ENCODE measurements at regions not wholly inside any gene's neighbourhood (a gene's known extent, or its start where the extent isn't known, plus 50 kb on each side); places are given as distances from the start of the nearest gene placed in this dataset.

DNA sequence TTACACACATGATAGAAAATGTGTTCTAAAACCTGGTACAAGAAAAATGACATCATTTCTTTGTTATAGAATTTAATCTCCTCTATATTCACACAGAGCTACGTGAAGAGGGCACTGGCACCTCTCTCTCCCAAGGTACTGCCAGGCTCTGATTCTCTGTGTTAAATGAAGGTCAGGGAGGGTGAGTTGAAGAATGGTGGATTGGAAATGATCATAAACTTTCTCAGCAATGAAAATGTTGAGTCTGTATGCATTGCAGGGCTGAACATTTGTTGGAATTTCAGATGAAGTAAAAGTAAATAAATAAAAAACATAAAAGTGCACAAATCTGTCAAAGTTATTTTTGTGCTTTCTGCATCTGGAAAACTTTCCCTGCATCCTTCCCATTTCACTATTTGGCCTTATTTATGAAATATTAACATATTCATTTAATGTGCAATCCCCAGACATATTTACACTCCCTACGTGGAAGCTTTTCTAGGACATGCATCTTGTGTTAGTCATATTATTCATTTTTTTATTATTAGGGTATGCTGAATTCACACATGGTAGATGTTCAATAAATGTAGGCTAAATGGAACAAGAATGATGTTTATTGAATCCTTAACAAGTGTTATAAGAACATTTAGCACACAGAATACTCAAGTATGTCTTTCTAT, 810.3 kb upstream of the CDH8 start:
- H3K27ac ChIP-seq = no peak overlapping the region
- no peak overlapping the region for H3K9ac ChIP-seq (ENCODE audit: insufficient read length)
- no peak for DNase-seq (ENCODE audit: low read depth, low spot score)
- TF ChIP-seq EZH2 (IDR thresholded peaks at IDR 0.05) = no peak
- TF ChIP-seq FOXP2 (optimal IDR thresholded peaks at IDR 0.05; ENCODE audit: control extremely low read depth, extremely low read length, insufficient read depth) = no peak
- TF ChIP-seq POLR2AphosphoS5 (IDR thresholded peaks at IDR 0.05; ENCODE audit: borderline replicate concordance, low read depth, low read length) = no peak
- no peaks in the 10 kb centered on the region for H3K36me3 ChIP-seq (ENCODE audit: insufficient read depth, low read length)
- no peak overlapping the region for H3K4me3 ChIP-seq
- H3K9me3 ChIP-seq (ENCODE audit: low read depth, low read length) = no peaks in the 10 kb centered on the region

DNA sequence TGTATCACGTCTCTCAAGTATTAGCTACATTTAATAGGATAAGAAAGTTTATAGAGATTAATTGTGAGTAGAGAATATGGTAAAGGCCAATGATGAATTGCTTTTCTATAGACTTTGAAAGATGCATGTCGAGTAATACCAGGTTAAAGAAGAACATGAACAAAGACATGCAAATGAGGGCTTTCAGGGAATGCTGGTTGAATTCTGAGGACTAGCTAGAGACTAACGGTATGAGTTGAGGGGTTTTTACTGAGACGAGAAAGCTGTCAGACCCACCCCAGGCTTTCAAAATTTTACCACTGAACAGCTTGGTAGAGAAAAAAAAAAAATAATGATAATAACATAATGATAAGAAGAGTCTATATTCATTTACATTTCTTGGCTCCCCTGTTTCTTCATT, 796.0 kb upstream of the CDH8 start:
- H3K9ac ChIP-seq (ENCODE audit: insufficient read length) = no peak overlapping the region
- H3K9me3 ChIP-seq (ENCODE audit: low read depth, low read length) = no peaks in the 10 kb centered on the region
- H3K36me3 ChIP-seq (ENCODE audit: insufficient read depth, low read length) = no peaks in the 10 kb centered on the region
- no peak for TF ChIP-seq POLR2AphosphoS5 (IDR thresholded peaks at IDR 0.05; ENCODE audit: borderline replicate concordance, low read depth, low read length)
- TF ChIP-seq FOXP2 (optimal IDR thresholded peaks at IDR 0.05; ENCODE audit: control extremely low read depth, extremely low read length, insufficient read depth) = no peak
- TF ChIP-seq EZH2 (IDR thresholded peaks at IDR 0.05) = no peak
- no peak for DNase-seq (ENCODE audit: low read depth, low spot score)
- H3K4me3 ChIP-seq = no peak overlapping the region
- no peak overlapping the region for H3K27ac ChIP-seq

DNA sequence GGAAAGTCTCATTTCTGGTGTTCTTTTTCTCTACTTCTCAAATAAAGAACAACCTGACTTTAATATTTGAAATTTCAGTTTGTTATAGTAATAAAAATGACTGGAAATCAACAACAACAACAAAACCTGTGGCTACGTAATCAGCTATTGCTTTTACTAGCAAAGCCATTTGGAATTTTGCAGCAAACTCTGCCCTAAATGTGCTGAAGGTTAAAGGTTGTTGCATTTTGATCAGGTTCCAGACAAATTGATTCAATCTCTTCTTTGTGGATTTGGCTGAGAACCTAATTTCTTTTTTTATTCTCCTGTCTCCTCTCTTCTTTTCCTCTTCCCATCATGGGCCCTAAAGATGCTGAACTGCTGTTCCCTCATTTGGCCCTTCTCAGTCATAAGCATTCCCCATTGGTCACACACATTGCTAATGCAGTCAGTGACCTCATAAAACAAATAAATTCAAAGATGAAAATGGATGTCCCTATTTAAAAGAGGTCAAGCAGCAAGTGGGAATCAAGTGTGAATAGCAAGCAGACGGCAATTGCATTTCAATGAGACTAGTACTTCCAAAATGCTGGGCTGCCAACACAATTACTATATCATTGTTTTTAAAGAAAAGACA, 795.1 kb upstream of the CDH8 start:
- DNase-seq (ENCODE audit: low read depth, low spot score) = no peak
- Histone ChIP-seq H3K9ac (ENCODE audit: insufficient read length) (no peak overlapping the region), H3K9me3 (ENCODE audit: low read depth, low read length) (no peaks in the 10 kb centered on the region), H3K4me3 (no peak overlapping the region), H3K36me3 (ENCODE audit: insufficient read depth, low read length) (no peaks in the 10 kb centered on the region), H3K27ac (no peak overlapping the region)
- TF ChIP-seq POLR2AphosphoS5 (IDR thresholded peaks at IDR 0.05; ENCODE audit: borderline replicate concordance, low read depth, low read length) (no peak), FOXP2 (optimal IDR thresholded peaks at IDR 0.05; ENCODE audit: control extremely low read depth, extremely low read length, insufficient read depth) (no peak), EZH2 (IDR thresholded peaks at IDR 0.05) (no peak)

DNA sequence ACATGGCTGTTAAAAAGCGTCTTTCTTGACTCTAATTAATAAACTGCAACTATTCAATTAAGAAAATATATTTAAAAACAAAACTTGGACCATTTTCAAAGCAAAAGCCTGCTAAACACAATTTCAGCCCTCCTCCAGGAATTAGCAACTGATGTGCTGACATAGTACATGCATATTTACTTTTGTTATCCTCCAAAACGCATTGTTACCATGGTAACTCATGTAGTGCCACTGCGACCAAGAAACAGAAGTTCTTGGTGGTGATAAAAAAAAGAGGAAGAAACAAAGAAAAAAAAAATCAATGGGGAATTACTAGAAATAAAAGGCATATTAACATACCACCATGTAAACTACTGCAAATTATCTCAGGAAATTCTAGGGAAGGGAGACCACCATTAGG, 793.4 kb upstream of the CDH8 start:
- H3K9me3 ChIP-seq (ENCODE audit: low read depth, low read length) = no peaks in the 10 kb centered on the region
- H3K36me3 ChIP-seq (ENCODE audit: insufficient read depth, low read length) = no peaks in the 10 kb centered on the region
- no peak for TF ChIP-seq FOXP2 (optimal IDR thresholded peaks at IDR 0.05; ENCODE audit: control extremely low read depth, extremely low read length, insufficient read depth)
- no peak for TF ChIP-seq EZH2 (IDR thresholded peaks at IDR 0.05)
- TF ChIP-seq POLR2AphosphoS5 (IDR thresholded peaks at IDR 0.05; ENCODE audit: borderline replicate concordance, low read depth, low read length) = no peak
- DNase-seq (ENCODE audit: low read depth, low spot score) = no peak
- H3K9ac ChIP-seq (ENCODE audit: insufficient read length) = no peak overlapping the region
- H3K4me3 ChIP-seq = no peak overlapping the region
- H3K27ac ChIP-seq = no peak overlapping the region

DNA sequence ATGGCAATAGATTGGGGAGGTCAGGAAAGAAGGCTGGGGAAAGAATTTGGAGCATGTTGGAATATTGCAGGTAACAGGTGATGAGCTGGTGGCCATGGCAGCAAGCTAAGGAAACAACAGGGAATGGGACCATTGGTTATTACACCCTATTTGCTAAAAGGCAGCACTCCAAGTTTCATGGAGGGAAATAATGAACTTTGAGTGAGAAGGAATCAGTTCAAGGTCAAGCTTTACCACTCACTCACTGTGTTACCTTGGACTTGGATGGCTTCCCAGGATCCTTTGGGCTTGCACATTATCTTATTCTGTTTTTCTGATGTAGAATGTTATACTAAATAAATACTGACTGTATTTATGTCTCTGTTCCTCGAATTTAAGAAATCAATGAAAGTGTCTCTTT, 792.8 kb upstream of the CDH8 start:
- H3K9ac ChIP-seq (ENCODE audit: insufficient read length) = no peak overlapping the region
- no peak overlapping the region for H3K4me3 ChIP-seq
- H3K9me3 ChIP-seq (ENCODE audit: low read depth, low read length) = no peaks in the 10 kb centered on the region
- no peaks in the 10 kb centered on the region for H3K36me3 ChIP-seq (ENCODE audit: insufficient read depth, low read length)
- TF ChIP-seq FOXP2 (optimal IDR thresholded peaks at IDR 0.05; ENCODE audit: control extremely low read depth, extremely low read length, insufficient read depth) = no peak
- TF ChIP-seq EZH2 (IDR thresholded peaks at IDR 0.05) = no peak
- no peak for TF ChIP-seq POLR2AphosphoS5 (IDR thresholded peaks at IDR 0.05; ENCODE audit: borderline replicate concordance, low read depth, low read length)
- no peak for DNase-seq (ENCODE audit: low read depth, low spot score)
- no peak overlapping the region for H3K27ac ChIP-seq

DNA sequence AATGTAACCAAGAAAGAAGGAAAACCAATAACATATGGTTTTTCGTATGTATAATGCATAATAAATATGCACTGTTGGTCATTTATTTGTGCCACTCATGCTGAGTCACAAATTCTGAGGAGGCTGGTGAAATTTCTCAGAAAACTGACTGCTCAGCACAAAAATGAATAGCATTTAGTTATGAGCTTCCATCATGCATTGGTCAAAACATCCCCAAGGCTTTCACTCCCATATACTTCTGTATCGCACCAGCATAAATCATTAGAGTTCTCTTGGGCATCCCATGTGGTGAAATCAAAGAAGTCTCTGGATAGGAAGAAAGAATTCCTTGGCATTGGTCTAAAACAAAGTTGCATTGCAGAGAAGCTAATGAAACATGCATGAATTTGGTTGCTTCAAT, 785.6 kb upstream of the CDH8 start:
- no peak for DNase-seq (ENCODE audit: low read depth, low spot score)
- H3K9me3 ChIP-seq (ENCODE audit: low read depth, low read length) = no peaks in the 10 kb centered on the region
- TF ChIP-seq FOXP2 (optimal IDR thresholded peaks at IDR 0.05; ENCODE audit: control extremely low read depth, extremely low read length, insufficient read depth) (no peak), EZH2 (IDR thresholded peaks at IDR 0.05) (no peak), POLR2AphosphoS5 (IDR thresholded peaks at IDR 0.05; ENCODE audit: borderline replicate concordance, low read depth, low read length) (no peak)
- H3K9ac ChIP-seq (ENCODE audit: insufficient read length) = no peak overlapping the region
- H3K36me3 ChIP-seq (ENCODE audit: insufficient read depth, low read length) = no peaks in the 10 kb centered on the region
- H3K27ac ChIP-seq = no peak overlapping the region
- H3K4me3 ChIP-seq = no peak overlapping the region

DNA sequence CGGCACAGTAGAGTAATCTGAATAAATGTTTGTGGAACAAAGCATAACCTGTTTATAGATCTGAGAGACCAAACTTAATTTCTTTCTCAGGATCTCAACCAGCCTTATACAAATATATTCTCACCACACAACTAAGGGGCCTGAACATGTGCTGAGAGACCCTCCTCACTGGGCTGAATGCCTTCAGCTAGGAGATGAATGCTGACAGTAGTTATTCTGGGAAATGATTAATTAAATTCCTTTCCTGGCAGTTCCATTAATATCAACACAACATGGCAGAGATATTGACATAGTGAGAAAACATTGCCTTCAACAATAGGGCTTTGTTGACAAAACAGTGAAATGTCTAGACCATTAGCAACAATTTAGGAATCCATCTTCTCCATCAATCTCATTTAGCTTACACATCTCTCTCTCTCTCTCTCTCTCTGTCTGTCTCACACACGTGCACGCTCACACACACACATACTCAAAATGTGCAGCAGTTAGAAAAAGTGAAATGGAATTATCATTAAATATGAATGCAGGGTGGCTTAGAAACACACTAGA, 780.8 kb upstream of the CDH8 start:
- DNase-seq (ENCODE audit: low read depth, low spot score) = no peak
- no peaks in the 10 kb centered on the region for H3K36me3 ChIP-seq (ENCODE audit: insufficient read depth, low read length)
- no peak for TF ChIP-seq POLR2AphosphoS5 (IDR thresholded peaks at IDR 0.05; ENCODE audit: borderline replicate concordance, low read depth, low read length)
- no peak for TF ChIP-seq EZH2 (IDR thresholded peaks at IDR 0.05)
- no peak for TF ChIP-seq FOXP2 (optimal IDR thresholded peaks at IDR 0.05; ENCODE audit: control extremely low read depth, extremely low read length, insufficient read depth)
- H3K4me3 ChIP-seq = no peak overlapping the region
- H3K9ac ChIP-seq (ENCODE audit: insufficient read length) = no peak overlapping the region
- H3K9me3 ChIP-seq (ENCODE audit: low read depth, low read length) = no peaks in the 10 kb centered on the region
- H3K27ac ChIP-seq = no peak overlapping the region

DNA sequence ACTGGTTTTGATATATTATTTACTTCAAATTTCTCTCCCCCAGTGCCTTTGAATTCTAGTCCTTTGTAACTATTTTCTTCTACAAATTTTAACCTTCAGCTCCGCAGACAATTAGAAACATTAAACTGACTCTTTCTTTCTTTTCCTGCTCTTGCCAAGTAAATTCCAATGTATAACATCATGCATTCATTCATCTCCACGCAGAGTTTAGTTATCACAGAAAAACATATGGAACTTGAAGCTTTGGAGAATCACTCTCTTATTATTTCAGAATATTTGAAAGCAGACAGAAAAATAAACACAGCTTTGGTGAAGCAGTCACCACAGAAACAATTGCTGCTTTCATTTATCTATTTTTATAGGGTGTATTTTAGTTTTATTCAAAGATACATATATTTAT, 778.7 kb upstream of the CDH8 start:
- H3K9me3 ChIP-seq (ENCODE audit: low read depth, low read length) = no peaks in the 10 kb centered on the region
- H3K27ac ChIP-seq = no peak overlapping the region
- no peaks in the 10 kb centered on the region for H3K36me3 ChIP-seq (ENCODE audit: insufficient read depth, low read length)
- TF ChIP-seq EZH2 (IDR thresholded peaks at IDR 0.05) (no peak), POLR2AphosphoS5 (IDR thresholded peaks at IDR 0.05; ENCODE audit: borderline replicate concordance, low read depth, low read length) (no peak), FOXP2 (optimal IDR thresholded peaks at IDR 0.05; ENCODE audit: control extremely low read depth, extremely low read length, insufficient read depth) (no peak)
- DNase-seq (ENCODE audit: low read depth, low spot score) = no peak
- no peak overlapping the region for H3K9ac ChIP-seq (ENCODE audit: insufficient read length)
- no peak overlapping the region for H3K4me3 ChIP-seq

Measured in SK-N-MC (cell line).